ENCODE measurements at regions not wholly inside any gene's neighbourhood (a gene's known extent, or its start where the extent isn't known, plus 50 kb on each side); places are given as distances from the start of the nearest gene placed in this dataset.
"Not testable (repeated sequence)": the region's sequence is repeated elsewhere in the genome, so short reads cannot be mapped to it uniquely, and the experiment has no call there.

GRCh38 chr3:34106379-34106778 is 307.9 kb downstream of the PDCD6IP start:
- Histone ChIP-seq H3K36me3 (ENCODE audit: control insufficient read depth in 2 of 2, insufficient read depth in 2 of 2, low read length in 1 of 2) (no peaks in the 10 kb centered on the region), H3K4me1 (ENCODE audit: control insufficient read depth in 2 of 2, insufficient read depth in 2 of 2, low read length in 2 of 2) (peaks cover 24 to 38% of the 10 kb centered on the region in 2 donors), H3K27ac (ENCODE audit: low read depth in 1 of 2, low read length in 1 of 2) (no peak overlapping the region), H3K27me3 (ENCODE audit: control insufficient read depth in 2 of 2, insufficient read depth in 1 of 2, low read length in 1 of 2) (no peaks in the 10 kb centered on the region), H3K9me3 (ENCODE audit: control insufficient read depth in 2 of 2, insufficient read depth in 1 of 2, low read length in 1 of 2) (no peaks in the 10 kb centered on the region), H3K4me3 (ENCODE audit: low read length in 2 of 2) (no peak overlapping the region)
- DNase-seq (ENCODE audit: low read depth in 6 of 9, low spot score in 9 of 9): no peak
- WGBS: 93% methylated on average over 3 of the region's 3 CpGs

DNA sequence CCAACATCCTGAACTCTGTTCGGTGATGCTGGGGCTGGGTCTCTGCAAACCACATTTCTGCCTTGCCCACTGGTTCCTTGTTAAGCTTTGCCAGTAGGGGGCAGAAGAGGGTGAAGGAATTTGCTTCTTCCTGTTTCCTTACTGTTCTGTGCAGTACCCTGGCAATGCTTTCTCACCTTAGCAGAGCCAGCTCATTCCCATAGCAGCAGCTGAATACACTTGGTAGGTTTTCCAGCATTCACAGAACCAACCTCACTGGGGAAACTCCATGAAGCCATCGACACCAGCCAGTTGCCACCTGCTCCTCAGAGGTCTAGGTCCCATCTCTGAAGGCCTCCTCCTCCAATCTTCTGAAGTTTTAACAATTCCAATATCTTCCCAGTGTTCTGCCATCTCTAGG is 308.4 kb downstream of the PDCD6IP start:
- H3K9me3 ChIP-seq (ENCODE audit: control insufficient read depth in 2 of 2, insufficient read depth in 1 of 2, low read length in 1 of 2): no peaks in the 10 kb centered on the region
- WGBS: 29% methylated on average over 2 of the region's 2 CpGs
- peak; percentile 47 to 90 (median 77) for DNase-seq (ENCODE audit: low read depth in 6 of 9, low spot score in 9 of 9)
- no peaks in the 10 kb centered on the region for H3K36me3 ChIP-seq (ENCODE audit: control insufficient read depth in 2 of 2, insufficient read depth in 2 of 2, low read length in 1 of 2)
- peak overlapping the region in 1 of 2 donors; percentile 29 for H3K27ac ChIP-seq (ENCODE audit: low read depth in 1 of 2, low read length in 1 of 2)
- H3K4me3 ChIP-seq (ENCODE audit: low read length in 2 of 2): no peak overlapping the region
- no peaks in the 10 kb centered on the region for H3K27me3 ChIP-seq (ENCODE audit: control insufficient read depth in 2 of 2, insufficient read depth in 1 of 2, low read length in 1 of 2)
- H3K4me1 ChIP-seq (ENCODE audit: control insufficient read depth in 2 of 2, insufficient read depth in 2 of 2, low read length in 2 of 2): peaks cover 24 to 38% of the 10 kb centered on the region in 2 donors

- Histone ChIP-seq H3K27me3 (ENCODE audit: control insufficient read depth in 2 of 2, insufficient read depth in 1 of 2, low read length in 1 of 2) (no peaks in the 10 kb centered on the region), H3K4me1 (ENCODE audit: control insufficient read depth in 2 of 2, insufficient read depth in 2 of 2, low read length in 2 of 2) (peaks cover 24 to 38% of the 10 kb centered on the region in 2 donors), H3K4me3 (ENCODE audit: low read length in 2 of 2) (no peak overlapping the region), H3K9me3 (ENCODE audit: control insufficient read depth in 2 of 2, insufficient read depth in 1 of 2, low read length in 1 of 2) (no peaks in the 10 kb centered on the region), H3K36me3 (ENCODE audit: control insufficient read depth in 2 of 2, insufficient read depth in 2 of 2, low read length in 1 of 2) (no peaks in the 10 kb centered on the region), H3K27ac (ENCODE audit: low read depth in 1 of 2, low read length in 1 of 2) (peak overlapping the region in 1 of 2 donors; percentile 39)
- WGBS: 36% methylated on average over 4 of the region's 4 CpGs
- no peak for DNase-seq (ENCODE audit: low read depth in 6 of 9, low spot score in 9 of 9)
Measured at GRCh38 chr3:34107669-34108068, 309.2 kb downstream of the PDCD6IP start.

- H3K4me3 ChIP-seq (ENCODE audit: low read length in 2 of 2): no peak overlapping the region
- peak in 3 of 9 donors; percentile 21 to 59 (median 38) for DNase-seq (ENCODE audit: low read depth in 6 of 9, low spot score in 9 of 9)
- no peaks in the 10 kb centered on the region for H3K27me3 ChIP-seq (ENCODE audit: control insufficient read depth in 2 of 2, insufficient read depth in 1 of 2, low read length in 1 of 2)
- H3K4me1 ChIP-seq (ENCODE audit: control insufficient read depth in 2 of 2, insufficient read depth in 2 of 2, low read length in 2 of 2): peaks cover 24 to 38% of the 10 kb centered on the region in 2 donors
- no peaks in the 10 kb centered on the region for H3K36me3 ChIP-seq (ENCODE audit: control insufficient read depth in 2 of 2, insufficient read depth in 2 of 2, low read length in 1 of 2)
- H3K27ac ChIP-seq (ENCODE audit: low read depth in 1 of 2, low read length in 1 of 2): peak overlapping the region in 1 of 2 donors; percentile 44
- WGBS: 10% methylated on average over 1 of the region's 1 CpG
- no peaks in the 10 kb centered on the region for H3K9me3 ChIP-seq (ENCODE audit: control insufficient read depth in 2 of 2, insufficient read depth in 1 of 2, low read length in 1 of 2)
Measured at GRCh38 chr3:34109021-34109420, 310.6 kb downstream of the PDCD6IP start.

DNA sequence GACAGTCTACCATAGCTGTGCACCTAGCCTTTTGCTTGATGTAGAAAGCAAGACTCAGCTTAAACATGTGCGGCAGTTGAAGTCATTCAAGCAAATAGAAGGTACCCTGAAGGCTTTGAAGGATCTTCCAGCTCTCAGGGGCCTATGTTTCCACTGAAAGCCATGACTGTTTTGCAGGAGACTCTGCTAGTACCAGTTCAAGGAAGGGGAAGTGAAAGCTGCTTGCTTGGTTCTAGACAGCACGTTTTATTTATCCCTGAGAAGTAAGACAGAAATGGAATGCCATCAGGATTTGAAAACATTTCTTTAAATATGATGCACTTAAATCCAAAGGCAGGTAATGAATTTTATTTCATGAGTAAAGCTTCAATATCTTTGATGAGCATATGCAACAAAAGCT is 311.4 kb downstream of the PDCD6IP start:
- Histone ChIP-seq H3K36me3 (ENCODE audit: control insufficient read depth in 2 of 2, insufficient read depth in 2 of 2, low read length in 1 of 2) (no peaks in the 10 kb centered on the region), H3K4me3 (ENCODE audit: low read length in 2 of 2) (no peak overlapping the region), H3K9me3 (ENCODE audit: control insufficient read depth in 2 of 2, insufficient read depth in 1 of 2, low read length in 1 of 2) (no peaks in the 10 kb centered on the region), H3K27me3 (ENCODE audit: control insufficient read depth in 2 of 2, insufficient read depth in 1 of 2, low read length in 1 of 2) (no peaks in the 10 kb centered on the region), H3K27ac (ENCODE audit: low read depth in 1 of 2, low read length in 1 of 2) (no peak overlapping the region), H3K4me1 (ENCODE audit: control insufficient read depth in 2 of 2, insufficient read depth in 2 of 2, low read length in 2 of 2) (peaks cover 24 to 38% of the 10 kb centered on the region in 2 donors)
- DNase-seq (ENCODE audit: low read depth in 6 of 9, low spot score in 9 of 9): no peak
- WGBS: 80% methylated on average over 2 of the region's 2 CpGs

GRCh38 chr3:34111361-34111760 is 312.9 kb downstream of the PDCD6IP start:
- Histone ChIP-seq H3K4me1 (ENCODE audit: control insufficient read depth in 2 of 2, insufficient read depth in 2 of 2, low read length in 2 of 2) (peaks cover 24 to 35% of the 10 kb centered on the region in 2 donors), H3K4me3 (ENCODE audit: low read length in 2 of 2) (no peak overlapping the region), H3K9me3 (ENCODE audit: control insufficient read depth in 2 of 2, insufficient read depth in 1 of 2, low read length in 1 of 2) (no peaks in the 10 kb centered on the region), H3K36me3 (ENCODE audit: control insufficient read depth in 2 of 2, insufficient read depth in 2 of 2, low read length in 1 of 2) (no peaks in the 10 kb centered on the region), H3K27me3 (ENCODE audit: control insufficient read depth in 2 of 2, insufficient read depth in 1 of 2, low read length in 1 of 2) (no peaks in the 10 kb centered on the region), H3K27ac (ENCODE audit: low read depth in 1 of 2, low read length in 1 of 2) (no peak overlapping the region)
- WGBS: 96% methylated on average over 4 of the region's 4 CpGs
- no peak for DNase-seq (ENCODE audit: low read depth in 6 of 9, low spot score in 9 of 9)

GRCh38 chr3:34112261-34112660 is 313.8 kb downstream of the PDCD6IP start:
- DNase-seq (ENCODE audit: low read depth in 6 of 9, low spot score in 9 of 9); H3K4me3 ChIP-seq (ENCODE audit: low read length in 2 of 2); H3K27ac ChIP-seq (ENCODE audit: low read depth in 1 of 2, low read length in 1 of 2); H3K36me3 ChIP-seq (ENCODE audit: control insufficient read depth in 2 of 2, insufficient read depth in 2 of 2, low read length in 1 of 2); H3K27me3 ChIP-seq (ENCODE audit: control insufficient read depth in 2 of 2, insufficient read depth in 1 of 2, low read length in 1 of 2); H3K9me3 ChIP-seq (ENCODE audit: control insufficient read depth in 2 of 2, insufficient read depth in 1 of 2, low read length in 1 of 2): not testable (repeated sequence)
- WGBS: 98% methylated on average over 15 of the region's 15 CpGs
- peaks cover 19 to 28% of the 10 kb centered on the region in 2 donors for H3K4me1 ChIP-seq (ENCODE audit: control insufficient read depth in 2 of 2, insufficient read depth in 2 of 2, low read length in 2 of 2)

- Histone ChIP-seq H3K4me3 (ENCODE audit: low read length in 2 of 2) (no peak overlapping the region), H3K27ac (ENCODE audit: low read depth in 1 of 2, low read length in 1 of 2) (no peak overlapping the region), H3K9me3 (ENCODE audit: control insufficient read depth in 2 of 2, insufficient read depth in 1 of 2, low read length in 1 of 2) (no peaks in the 10 kb centered on the region), H3K4me1 (ENCODE audit: control insufficient read depth in 2 of 2, insufficient read depth in 2 of 2, low read length in 2 of 2) (peaks cover 4 to 6% of the 10 kb centered on the region in 2 donors), H3K36me3 (ENCODE audit: control insufficient read depth in 2 of 2, insufficient read depth in 2 of 2, low read length in 1 of 2) (no peaks in the 10 kb centered on the region), H3K27me3 (ENCODE audit: control insufficient read depth in 2 of 2, insufficient read depth in 1 of 2, low read length in 1 of 2) (no peaks in the 10 kb centered on the region)
- DNase-seq (ENCODE audit: low read depth in 6 of 9, low spot score in 9 of 9): no peak
Measured at GRCh38 chr3:34131091-34131490, 332.7 kb downstream of the PDCD6IP start.

DNA sequence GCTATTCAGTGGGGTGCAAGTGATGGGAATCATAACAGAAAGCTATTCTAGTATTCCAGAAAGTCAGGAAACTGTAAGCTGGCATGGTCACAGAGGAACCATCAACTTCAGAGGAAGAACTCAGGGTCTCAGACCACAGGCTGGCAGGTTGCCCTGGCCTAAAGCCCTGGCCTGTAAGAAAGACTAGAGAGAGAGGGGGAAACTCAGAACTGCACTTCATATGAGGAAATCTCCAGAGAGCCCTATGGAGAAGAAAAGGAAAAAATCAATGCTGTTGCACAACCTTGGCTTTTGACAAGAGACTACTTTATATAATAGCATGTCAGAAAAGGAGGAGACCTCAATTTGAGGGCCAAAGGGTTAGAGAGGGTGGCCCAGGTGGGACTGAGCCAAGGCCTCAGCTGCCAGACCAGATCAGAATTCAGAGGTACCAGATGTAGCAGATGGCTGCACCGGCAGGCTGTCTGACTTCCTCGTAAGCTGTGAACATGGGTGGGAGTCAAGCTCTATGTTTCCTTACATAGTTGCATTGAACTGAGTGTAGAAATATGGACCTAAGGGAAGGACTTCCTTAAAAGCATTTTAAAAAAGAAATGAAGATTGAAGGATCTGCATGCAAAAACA is 333.8 kb downstream of the PDCD6IP start:
- Histone ChIP-seq H3K27ac (ENCODE audit: low read depth in 1 of 2, low read length in 1 of 2) (no peak overlapping the region), H3K27me3 (ENCODE audit: control insufficient read depth in 2 of 2, insufficient read depth in 1 of 2, low read length in 1 of 2) (no peaks in the 10 kb centered on the region), H3K9me3 (ENCODE audit: control insufficient read depth in 2 of 2, insufficient read depth in 1 of 2, low read length in 1 of 2) (peaks cover 0 to 2% of the 10 kb centered on the region in 2 donors), H3K4me3 (ENCODE audit: low read length in 2 of 2) (no peak overlapping the region), H3K4me1 (ENCODE audit: control insufficient read depth in 2 of 2, insufficient read depth in 2 of 2, low read length in 2 of 2) (peaks cover 4 to 6% of the 10 kb centered on the region in 2 donors), H3K36me3 (ENCODE audit: control insufficient read depth in 2 of 2, insufficient read depth in 2 of 2, low read length in 1 of 2) (no peaks in the 10 kb centered on the region)
- no peak for DNase-seq (ENCODE audit: low read depth in 6 of 9, low spot score in 9 of 9)
- WGBS: 25% methylated on average over 2 of the region's 2 CpGs
